Fibroblast of lung (primary cell): ENCODE measurements at regions not wholly inside any gene's neighbourhood (a gene's known extent, or its start where the extent isn't known, plus 50 kb on each side); places are given as distances from the start of the nearest gene placed in this dataset.

Experiments
- EZH2 ChIP-seq: IDR thresholded peaks from 2 replicates; pipeline ENCODE4 v1.5.1; 2012; ENCODE audit warnings: low read length, control low read depth, mild to moderate bottlenecking; ENCODE audit errors: missing control alignments
- TF ChIP-seq, protein P1 (sequence below), 2 donors: IDR thresholded peaks in 1 of 2; conservative IDR thresholded peaks in 1 of 2; 1 replicate in 1 of 2; 2 replicates in 1 of 2; pipeline ENCODE4 v1.5.1; 2011 to 2012; ENCODE audit warnings: low read length in 2 of 2, control low read depth in 1 of 2, inconsistent platforms in 1 of 2, low read depth in 1 of 2, mild to moderate bottlenecking in 1 of 2

- TF ChIP-seq EZH2: no peak
- TF ChIP-seq, protein P1, sequence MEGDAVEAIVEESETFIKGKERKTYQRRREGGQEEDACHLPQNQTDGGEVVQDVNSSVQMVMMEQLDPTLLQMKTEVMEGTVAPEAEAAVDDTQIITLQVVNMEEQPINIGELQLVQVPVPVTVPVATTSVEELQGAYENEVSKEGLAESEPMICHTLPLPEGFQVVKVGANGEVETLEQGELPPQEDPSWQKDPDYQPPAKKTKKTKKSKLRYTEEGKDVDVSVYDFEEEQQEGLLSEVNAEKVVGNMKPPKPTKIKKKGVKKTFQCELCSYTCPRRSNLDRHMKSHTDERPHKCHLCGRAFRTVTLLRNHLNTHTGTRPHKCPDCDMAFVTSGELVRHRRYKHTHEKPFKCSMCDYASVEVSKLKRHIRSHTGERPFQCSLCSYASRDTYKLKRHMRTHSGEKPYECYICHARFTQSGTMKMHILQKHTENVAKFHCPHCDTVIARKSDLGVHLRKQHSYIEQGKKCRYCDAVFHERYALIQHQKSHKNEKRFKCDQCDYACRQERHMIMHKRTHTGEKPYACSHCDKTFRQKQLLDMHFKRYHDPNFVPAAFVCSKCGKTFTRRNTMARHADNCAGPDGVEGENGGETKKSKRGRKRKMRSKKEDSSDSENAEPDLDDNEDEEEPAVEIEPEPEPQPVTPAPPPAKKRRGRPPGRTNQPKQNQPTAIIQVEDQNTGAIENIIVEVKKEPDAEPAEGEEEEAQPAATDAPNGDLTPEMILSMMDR (conservative IDR thresholded peaks at IDR 0.05 in 1 of 2, IDR thresholded peaks at IDR 0.05 in 1 of 2; ENCODE audit: low read depth in 1 of 2, low read length in 2 of 2): peak; percentile 6 to 9
Measured at GRCh38 chr4:4666693-4667621, 125.1 kb upstream of the STX18 start.
